ENCODE measurements at regions not wholly inside any gene's neighbourhood (a gene's known extent, or its start where the extent isn't known, plus 50 kb on each side); places are given as distances from the start of the nearest gene placed in this dataset.

GRCh38 chr4:115370012-115370411, 256.6 kb upstream of the NDST4 start:
- Histone ChIP-seq H3K27me3 (ENCODE audit: insufficient read depth, poor library complexity, severe bottlenecking) (no peaks in the 10 kb centered on the region), H3K4me3 (replicated peaks; ENCODE audit: insufficient read depth, low read length) (no peak overlapping the region), H3K27ac (replicated peaks) (no peak overlapping the region)
- no peak for DNase-seq (ENCODE audit: low read depth in 1 of 2, low spot score in 1 of 2)
- TF ChIP-seq REST (IDR thresholded peaks at IDR 0.05; ENCODE audit: insufficient replicate concordance, low read depth) (no peak), SPI1 (IDR thresholded peaks at IDR 0.05; ENCODE audit: borderline replicate concordance, low read depth) (no peak), CTCF (IDR thresholded peaks at IDR 0.05; ENCODE audit: insufficient read depth, low read length) (no peak)

GRCh38 chr4:115366390-115366789, 253.0 kb upstream of the NDST4 start:
- no peak overlapping the region for H3K27ac ChIP-seq (replicated peaks)
- no peak for TF ChIP-seq REST (IDR thresholded peaks at IDR 0.05; ENCODE audit: insufficient replicate concordance, low read depth)
- no peak for TF ChIP-seq GABPA (IDR thresholded peaks at IDR 0.05; ENCODE audit: low read depth)
- TF ChIP-seq CTCF (IDR thresholded peaks at IDR 0.05; ENCODE audit: insufficient read depth, low read length), result no peak
- no peak for TF ChIP-seq SPI1 (IDR thresholded peaks at IDR 0.05; ENCODE audit: borderline replicate concordance, low read depth)
- no peak for TF ChIP-seq POLR2AphosphoS5 (IDR thresholded peaks at IDR 0.05; ENCODE audit: low read depth)
- H3K27me3 ChIP-seq (ENCODE audit: insufficient read depth, poor library complexity, severe bottlenecking), result no peaks in the 10 kb centered on the region
- H3K4me3 ChIP-seq (replicated peaks; ENCODE audit: insufficient read depth, low read length), result no peak overlapping the region
- no peak for DNase-seq (ENCODE audit: low read depth in 1 of 2, low spot score in 1 of 2)

- no peak for TF ChIP-seq POLR2AphosphoS5 (IDR thresholded peaks at IDR 0.05; ENCODE audit: low read depth)
- no peak for TF ChIP-seq CTCF (IDR thresholded peaks at IDR 0.05; ENCODE audit: insufficient read depth, low read length)
- TF ChIP-seq SPI1 (IDR thresholded peaks at IDR 0.05; ENCODE audit: borderline replicate concordance, low read depth), result no peak
- no peak for TF ChIP-seq GABPA (IDR thresholded peaks at IDR 0.05; ENCODE audit: low read depth)
- TF ChIP-seq REST (IDR thresholded peaks at IDR 0.05; ENCODE audit: insufficient replicate concordance, low read depth), result no peak
- DNase-seq (ENCODE audit: low read depth in 1 of 2, low spot score in 1 of 2), result no peak
- H3K27ac ChIP-seq (replicated peaks), result no peak overlapping the region
- no peaks in the 10 kb centered on the region for H3K27me3 ChIP-seq (ENCODE audit: insufficient read depth, poor library complexity, severe bottlenecking)
- no peak overlapping the region for H3K4me3 ChIP-seq (replicated peaks; ENCODE audit: insufficient read depth, low read length)
Observed at GRCh38 chr4:115365185-115365584, 251.8 kb upstream of the NDST4 start.

Measured in HL-60 (cell line).